ENCODE measurements at regions not wholly inside any gene's neighbourhood (a gene's known extent, or its start where the extent isn't known, plus 50 kb on each side); places are given as distances from the start of the nearest gene placed in this dataset.

GRCh38 chr13:21997726-21998125 lies 326.9 kb downstream of the FGF9 start:
- intact Hi-C loops (cut with micrococcal nuclease), result no loop called here
- Histone ChIP-seq H3K27me3 (replicated peaks in 1 of 4; ENCODE audit: control extremely low read depth in 1 of 4, control insufficient read depth in 3 of 4, insufficient read depth in 4 of 4, low read length in 3 of 4) (peaks cover 0 to 7% (median 0%) of the 10 kb centered on the region in 4 experiments), H3K4me2 (replicated peaks; ENCODE audit: low read depth, low read length, poor library complexity, severe bottlenecking) (no peak overlapping the region), H4K20me1 (ENCODE audit: control insufficient read depth, insufficient read depth, low read length, poor library complexity, severe bottlenecking) (no peaks in the 10 kb centered on the region), H3K79me2 (ENCODE audit: control insufficient read depth, insufficient read depth, low read length) (no peaks in the 10 kb centered on the region), H2AFZ (ENCODE audit: insufficient read depth, low read depth, low read length, poor library complexity, severe bottlenecking) (no peak overlapping the region), H3K9me3 (ENCODE audit: control extremely low read depth in 1 of 3, control insufficient read depth in 2 of 3, insufficient read depth in 1 of 3, low read length in 2 of 3) (peaks cover 0 to 9% (median 0%) of the 10 kb centered on the region in 3 donors), H3K9ac (ENCODE audit: low read length) (no peak overlapping the region), H3K36me3 (replicated peaks in 1 of 2; ENCODE audit: control extremely low read depth in 1 of 2, control insufficient read depth in 1 of 2, extremely low read depth in 1 of 2, insufficient read depth in 2 of 2, low read length in 1 of 2) (no peaks in the 10 kb centered on the region), H3K4me3 (ENCODE audit: control extremely low read depth in 1 of 5, extremely low read depth in 1 of 5, insufficient read depth in 1 of 5, low read depth in 2 of 5, low read length in 4 of 5) (no peak overlapping the region), H3K27ac (ENCODE audit: low read length in 2 of 2) (no peak overlapping the region), H3K4me1 (ENCODE audit: control insufficient read depth in 2 of 2, insufficient read depth in 2 of 2, low read length in 2 of 2) (no peaks in the 10 kb centered on the region)
- H3K27me3 Mint-ChIP-seq, result peaks cover 7% of the 10 kb centered on the region
- H3K9me3 Mint-ChIP-seq (ENCODE audit: insufficient read depth), result no peaks in the 10 kb centered on the region
- no peaks in the 10 kb centered on the region for H3K4me1 Mint-ChIP-seq
- DNase-seq (no peak), ATAC-seq (ENCODE audit: low read depth) (no peak)
- ChIA-PET CTCF (interaction anchor here (1.9 kb wide), 1 partner anchor 281 kb away, joined by 4 read pairs; no protein-coding TSS in a partner anchor), POLR2A (no interaction called here)
- WGBS (ENCODE audit: insufficient coverage), result 84% methylated on average over 2 of the region's 2 CpGs
- TF ChIP-seq EZH2 (IDR thresholded peaks at IDR 0.05; ENCODE audit: borderline replicate concordance, insufficient read depth, low read depth, low read length, poor library complexity, severe bottlenecking) (no peak), CTCF (IDR thresholded peaks at IDR 0.05) (no peak)
- H3K4me3 Mint-ChIP-seq, result no peak overlapping the region
- H3K27ac Mint-ChIP-seq, result no peak overlapping the region

- CTCF ChIA-PET, result interaction anchor here (1.9 kb wide), 1 partner anchor 280 kb away, joined by 4 read pairs; no protein-coding TSS in a partner anchor
- Mint-ChIP-seq H3K27ac (no peak overlapping the region), H3K4me3 (no peak overlapping the region)
These were observed 327.6 kb downstream of the FGF9 start for GRCh38 chr13:21998279-21998990.

More at GRCh38 chr13:21998279-21998990, 327.6 kb downstream of the FGF9 start:
- no peaks in the 10 kb centered on the region for H4K20me1 ChIP-seq (ENCODE audit: control insufficient read depth, insufficient read depth, low read length, poor library complexity, severe bottlenecking)
- Mint-ChIP-seq H3K4me1 (no peaks in the 10 kb centered on the region), H3K27me3 (peaks cover 7% of the 10 kb centered on the region), H3K9me3 (ENCODE audit: insufficient read depth) (no peaks in the 10 kb centered on the region)
- no peak overlapping the region for H3K4me2 ChIP-seq (replicated peaks; ENCODE audit: low read depth, low read length, poor library complexity, severe bottlenecking)
- no peak overlapping the region for H3K27ac ChIP-seq (ENCODE audit: low read length in 2 of 2)
- H3K36me3 ChIP-seq (replicated peaks in 1 of 2; ENCODE audit: control extremely low read depth in 1 of 2, control insufficient read depth in 1 of 2, extremely low read depth in 1 of 2, insufficient read depth in 2 of 2, low read length in 1 of 2), result no peaks in the 10 kb centered on the region
- POLR2A ChIA-PET, result no interaction called here
- no peaks in the 10 kb centered on the region for H3K79me2 ChIP-seq (ENCODE audit: control insufficient read depth, insufficient read depth, low read length)
- no peak overlapping the region for H2AFZ ChIP-seq (ENCODE audit: insufficient read depth, low read depth, low read length, poor library complexity, severe bottlenecking)
- intact Hi-C loops (cut with micrococcal nuclease), result no loop called here
- H3K4me3 ChIP-seq (ENCODE audit: control extremely low read depth in 1 of 5, extremely low read depth in 1 of 5, insufficient read depth in 1 of 5, low read depth in 2 of 5, low read length in 4 of 5), result no peak overlapping the region
- 67% methylated on average over 6 of the region's 12 CpGs for WGBS (ENCODE audit: insufficient coverage)
- H3K9me3 ChIP-seq (ENCODE audit: control extremely low read depth in 1 of 3, control insufficient read depth in 2 of 3, insufficient read depth in 1 of 3, low read length in 2 of 3), result peaks cover 0 to 9% (median 0%) of the 10 kb centered on the region in 3 donors
- ATAC-seq (ENCODE audit: low read depth), result no peak
- no peak overlapping the region for H3K9ac ChIP-seq (ENCODE audit: low read length)
- no peak for DNase-seq
- no peak for TF ChIP-seq CTCF (IDR thresholded peaks at IDR 0.05)
- no peak for TF ChIP-seq EZH2 (IDR thresholded peaks at IDR 0.05; ENCODE audit: borderline replicate concordance, insufficient read depth, low read depth, low read length, poor library complexity, severe bottlenecking)
- H3K27me3 ChIP-seq (replicated peaks in 1 of 4; ENCODE audit: control extremely low read depth in 1 of 4, control insufficient read depth in 3 of 4, insufficient read depth in 4 of 4, low read length in 3 of 4), result peaks cover 0 to 7% (median 0%) of the 10 kb centered on the region in 4 experiments
- no peaks in the 10 kb centered on the region for H3K4me1 ChIP-seq (ENCODE audit: control insufficient read depth in 2 of 2, insufficient read depth in 2 of 2, low read length in 2 of 2)

Measured in B cell (primary cell).